Inferior parietal cortex (tissue), 1 donor: ENCODE measurements at regions not wholly inside any gene's neighbourhood (a gene's known extent, or its start where the extent isn't known, plus 50 kb on each side); places are given as distances from the start of the nearest gene placed in this dataset.
A peak's percentile ranks its signal among the peaks of the same experiment; 100 is the strongest.

ENCODE experiments used
- DNase-seq: peaks from one replicate; pipeline ENCODE4 v3.0.0-alpha.2; 2016; ENCODE audit errors: extremely low spot score

DNA sequence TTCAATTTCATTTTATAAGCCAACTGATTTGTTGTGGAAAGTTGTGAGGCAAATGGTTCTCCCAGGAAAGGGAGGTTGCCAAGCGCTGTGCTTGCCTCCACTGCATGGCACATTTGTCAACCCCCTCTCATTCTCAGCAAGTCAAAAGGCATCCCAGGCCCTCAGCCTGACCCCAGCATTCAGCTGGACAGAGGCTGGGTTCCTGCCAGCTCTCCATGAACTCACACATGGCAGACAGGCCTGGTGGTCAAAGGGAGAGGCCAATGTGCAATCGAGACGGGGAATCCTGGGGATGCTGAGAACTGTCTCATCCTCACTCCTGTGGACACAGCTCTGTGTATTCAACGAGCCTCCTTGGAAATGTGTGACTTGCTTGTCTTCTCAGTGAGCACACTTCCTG lies 106.0 kb upstream of the CDH4 start:
- DNase-seq: no peak

DNA sequence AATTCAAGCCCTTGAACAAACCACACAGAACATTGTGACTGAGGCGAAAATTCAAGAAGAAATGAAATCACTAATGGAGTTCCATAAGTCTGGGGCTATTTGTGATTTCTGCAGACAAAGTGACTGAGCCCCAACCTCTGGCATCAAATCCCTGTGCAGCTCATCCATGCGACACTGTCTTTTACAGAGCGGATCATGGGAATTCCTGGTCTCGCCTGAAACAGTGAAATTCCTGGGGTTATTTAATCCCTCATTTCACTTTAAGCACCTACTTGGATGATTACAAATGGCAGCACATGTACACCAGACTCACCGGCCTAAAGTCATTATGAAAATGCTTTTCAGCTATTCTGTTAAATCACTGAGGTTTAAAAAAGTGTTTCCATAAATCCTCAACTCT lies 102.4 kb upstream of the CDH4 start:
- no peak for DNase-seq

DNA sequence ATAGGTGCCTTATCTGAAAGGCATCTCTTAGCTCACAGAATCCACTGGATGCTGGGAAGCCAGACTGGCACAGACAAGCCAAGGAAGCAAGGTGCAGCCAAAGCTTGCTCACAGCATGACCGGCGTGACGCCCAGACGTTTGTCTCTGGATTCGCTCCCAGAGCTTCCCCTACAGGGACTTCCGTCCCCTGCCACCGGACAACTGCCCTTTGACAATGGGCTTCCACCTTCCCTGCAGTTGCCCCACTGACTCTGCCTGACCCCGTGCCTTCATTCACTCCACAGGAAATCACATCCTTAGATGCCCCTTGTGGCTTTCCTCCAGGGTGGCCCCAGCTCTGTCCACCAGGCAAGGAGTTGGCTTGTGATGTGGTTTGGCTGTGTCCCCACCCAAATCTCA lies 94.8 kb upstream of the CDH4 start:
- no peak for DNase-seq

DNA sequence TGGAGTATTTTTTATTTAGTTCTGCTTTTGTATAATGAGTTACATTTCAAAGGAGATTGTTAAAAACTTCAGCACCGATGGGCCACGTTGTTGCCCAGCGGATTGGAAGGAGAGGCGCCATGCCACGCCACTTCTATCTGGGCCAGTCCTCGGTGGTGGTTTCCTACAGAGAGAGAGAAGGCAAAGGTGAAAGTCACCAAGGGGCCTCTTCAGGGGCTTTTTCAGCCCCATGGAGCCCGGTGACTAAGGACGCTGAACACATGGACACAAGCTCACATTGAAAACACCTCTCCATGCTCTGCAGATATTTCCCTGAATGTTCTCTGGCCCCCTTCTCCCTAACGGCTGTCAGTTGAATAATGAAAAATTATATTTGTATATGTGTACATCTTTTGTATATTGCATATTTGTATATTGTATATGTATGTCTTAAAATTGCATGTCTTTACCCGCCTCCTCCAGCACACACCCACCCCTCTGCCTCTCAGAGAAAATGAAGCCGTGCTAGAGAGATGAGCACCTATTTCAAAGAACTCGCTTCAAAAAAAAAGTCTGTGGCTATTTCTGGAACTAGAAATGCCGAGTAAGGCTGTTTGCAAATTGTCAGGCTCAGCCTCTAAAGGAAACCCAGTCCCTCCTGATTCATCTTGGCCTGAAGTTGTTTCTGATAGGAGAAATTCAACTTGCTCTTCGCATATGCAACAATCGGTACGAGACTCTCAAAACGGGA lies 91.9 kb upstream of the CDH4 start:
- no peak for DNase-seq

DNA sequence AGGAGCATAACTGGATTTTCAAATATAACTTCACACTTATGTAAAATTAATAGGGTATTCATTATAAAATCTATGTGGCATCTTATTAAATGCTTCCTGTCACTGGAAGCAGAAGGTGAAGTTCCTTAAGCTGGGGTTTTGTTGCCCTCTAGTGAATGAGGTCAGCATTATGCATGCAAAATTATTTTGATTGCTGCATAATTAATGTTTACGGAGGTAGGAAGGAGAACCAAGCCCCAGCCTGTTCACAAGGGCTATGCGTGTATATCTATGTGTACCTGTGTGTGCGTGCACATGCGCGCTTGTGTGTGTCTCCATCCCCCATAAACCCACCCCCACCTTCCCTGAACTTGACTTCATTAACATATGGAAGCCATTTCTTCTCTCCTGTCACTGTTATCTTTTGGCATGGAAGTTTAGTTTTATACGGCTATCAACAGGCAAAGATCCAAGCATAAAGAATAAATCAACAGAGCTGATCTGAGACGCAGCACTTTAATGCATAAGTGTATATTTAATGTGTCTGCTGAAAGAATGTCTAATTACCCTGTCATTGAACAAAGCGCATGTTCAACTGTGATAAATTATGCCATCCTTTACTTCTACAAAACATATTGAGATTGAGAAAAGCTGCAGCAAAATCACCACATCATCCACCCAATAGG lies 90.2 kb upstream of the CDH4 start:
- DNase-seq: no peak

DNA sequence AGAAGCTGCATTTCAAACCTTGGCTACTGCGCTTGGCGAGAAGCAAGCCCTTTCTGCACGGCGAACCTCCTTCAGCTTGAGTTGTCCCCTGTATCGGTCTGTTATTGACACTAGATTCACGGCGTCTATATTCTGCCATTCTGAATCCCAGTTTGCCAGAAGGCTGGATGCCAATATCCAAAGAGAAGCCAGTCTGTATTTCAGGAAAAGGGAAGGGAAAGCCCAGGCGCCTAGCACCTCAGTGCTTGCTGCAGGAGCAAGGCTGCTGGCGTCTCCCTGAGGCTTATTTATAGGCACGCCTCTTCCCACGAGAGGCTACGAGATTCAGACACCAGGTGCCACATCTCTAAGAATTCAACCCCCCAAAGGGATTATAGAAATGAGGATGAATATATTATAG lies 89.6 kb upstream of the CDH4 start:
- peak; percentile 5 for DNase-seq

DNA sequence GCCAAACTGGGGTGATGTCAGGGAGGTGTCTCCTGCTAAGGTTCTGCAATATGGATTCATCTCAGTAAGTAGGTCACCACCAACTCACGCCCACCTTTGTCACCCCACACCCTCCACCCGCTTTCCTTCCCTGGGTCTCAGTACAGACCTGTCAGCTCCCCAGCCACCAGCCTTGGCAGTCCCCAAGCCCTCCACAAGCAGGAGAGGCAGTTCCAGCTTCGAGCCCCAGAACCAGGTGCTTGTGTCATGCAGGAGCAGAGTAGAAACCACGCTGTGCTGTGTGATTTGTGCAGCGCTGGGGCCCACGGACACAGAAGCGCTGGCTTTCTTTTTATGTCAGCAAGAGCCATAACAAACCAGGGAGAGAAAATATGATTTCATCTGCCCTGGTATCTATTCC lies 89.0 kb upstream of the CDH4 start:
- DNase-seq: no peak

DNA sequence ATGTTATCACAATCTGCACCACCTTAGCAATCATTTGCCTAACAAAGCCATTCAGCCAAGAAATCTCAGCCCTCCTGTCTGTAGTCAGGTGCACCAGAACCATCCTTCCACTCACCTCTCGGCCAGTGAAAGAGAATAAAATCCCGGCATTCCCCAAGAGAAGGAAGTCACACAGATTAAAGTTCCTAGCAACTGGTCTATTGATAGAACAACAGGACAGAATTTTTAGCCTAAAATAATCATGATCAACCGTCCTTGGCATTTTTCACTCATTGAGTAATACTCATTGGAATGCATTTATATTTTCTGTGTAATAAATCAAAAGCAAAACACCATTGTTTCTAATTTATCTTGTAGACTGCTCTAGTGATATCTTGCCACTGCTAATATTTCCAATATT lies 85.7 kb upstream of the CDH4 start:
- DNase-seq: no peak

DNA sequence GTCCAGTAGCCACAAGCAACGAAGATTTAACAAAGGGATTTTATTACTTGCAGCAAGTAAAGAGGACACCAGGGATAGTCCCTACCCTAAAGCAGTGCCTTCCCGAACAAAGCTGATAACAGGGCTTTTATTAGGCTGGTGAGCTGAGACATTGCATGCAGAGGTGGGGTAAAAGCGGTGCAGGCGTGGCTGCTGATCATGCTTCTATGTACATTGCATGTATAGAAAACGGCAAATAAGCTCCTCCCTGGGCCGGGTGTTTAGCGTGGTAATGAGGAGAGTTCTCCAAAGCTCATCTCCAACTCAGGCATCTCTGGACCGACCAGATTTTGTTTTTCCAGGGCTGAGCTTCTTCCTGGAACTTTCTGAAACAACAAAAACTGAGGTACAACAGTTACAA lies 83.5 kb upstream of the CDH4 start:
- DNase-seq: no peak

DNA sequence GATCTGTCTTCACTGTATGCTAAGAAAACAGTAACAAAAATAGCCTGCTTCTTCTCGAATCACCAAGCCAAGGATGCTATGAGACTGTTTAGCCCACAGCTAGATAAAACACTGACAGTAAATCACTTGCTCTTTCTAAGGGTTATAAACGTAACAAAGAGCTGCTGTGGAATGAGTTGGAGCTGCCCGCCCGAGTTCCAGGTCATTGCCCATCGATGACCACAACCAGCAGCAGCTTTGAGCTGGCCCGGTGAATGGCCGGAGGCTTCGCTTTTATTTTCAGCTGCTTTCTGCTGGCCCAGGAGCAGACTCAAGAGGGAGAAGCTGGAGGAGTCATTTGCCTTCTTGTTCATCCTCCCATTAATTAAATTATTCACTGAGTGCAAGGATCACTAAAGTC lies 82.2 kb upstream of the CDH4 start:
- DNase-seq: no peak

DNA sequence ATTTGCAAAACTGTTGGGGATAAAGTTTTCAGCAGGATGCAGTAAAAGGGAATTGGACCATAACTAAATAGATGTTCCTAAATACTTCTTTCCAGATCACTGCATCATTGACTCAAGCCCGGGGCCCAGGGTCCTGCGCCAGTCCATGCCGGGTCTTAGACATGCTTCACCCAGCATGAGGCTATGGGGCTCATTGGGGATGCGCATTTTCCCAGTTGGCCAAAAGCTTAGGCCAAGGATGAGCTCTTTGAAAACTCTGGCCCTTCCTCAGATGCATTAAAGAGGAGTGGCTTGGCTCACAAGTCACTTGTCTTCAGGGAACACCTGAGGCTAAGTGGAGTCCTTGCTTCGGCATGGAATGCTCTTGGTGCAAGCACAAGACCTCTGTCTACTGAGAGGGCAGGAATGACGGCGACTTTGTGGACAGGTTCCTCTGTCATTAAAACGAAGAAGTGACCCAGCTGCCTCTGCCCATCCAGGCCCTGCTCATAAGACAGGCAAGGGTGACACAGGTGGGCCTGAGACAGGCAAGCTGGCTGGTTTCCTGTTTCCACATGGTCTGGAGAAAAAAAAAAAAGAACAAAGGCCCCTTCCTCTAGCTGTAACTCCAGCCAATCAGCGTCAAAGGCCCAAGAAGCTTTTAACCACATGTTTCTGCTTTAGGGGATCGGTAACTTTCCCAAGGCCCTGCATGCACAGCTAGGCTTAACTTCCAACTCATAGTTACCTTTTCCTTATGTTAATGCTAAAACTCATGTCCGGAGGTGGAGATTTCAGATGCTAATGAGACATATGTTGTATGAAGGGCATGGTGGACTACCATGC lies 81.4 kb upstream of the CDH4 start:
- DNase-seq: no peak

DNA sequence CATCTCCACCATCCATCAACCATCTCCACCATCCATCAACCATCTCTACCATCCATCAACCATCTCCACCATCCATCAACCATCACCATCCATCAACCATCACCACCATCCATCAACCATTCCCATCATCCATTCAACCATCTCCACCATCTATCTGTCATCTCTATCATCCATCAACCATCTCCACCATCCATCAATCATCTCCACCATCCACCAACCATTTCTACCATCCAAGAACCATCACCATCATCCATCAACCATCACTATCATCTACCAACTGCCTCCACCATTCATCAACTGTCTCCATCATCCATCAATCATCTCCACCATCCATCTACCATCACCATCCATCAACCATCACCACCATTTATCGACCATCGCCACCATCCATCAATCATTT lies 78.8 kb upstream of the CDH4 start:
- DNase-seq: no peak

DNA sequence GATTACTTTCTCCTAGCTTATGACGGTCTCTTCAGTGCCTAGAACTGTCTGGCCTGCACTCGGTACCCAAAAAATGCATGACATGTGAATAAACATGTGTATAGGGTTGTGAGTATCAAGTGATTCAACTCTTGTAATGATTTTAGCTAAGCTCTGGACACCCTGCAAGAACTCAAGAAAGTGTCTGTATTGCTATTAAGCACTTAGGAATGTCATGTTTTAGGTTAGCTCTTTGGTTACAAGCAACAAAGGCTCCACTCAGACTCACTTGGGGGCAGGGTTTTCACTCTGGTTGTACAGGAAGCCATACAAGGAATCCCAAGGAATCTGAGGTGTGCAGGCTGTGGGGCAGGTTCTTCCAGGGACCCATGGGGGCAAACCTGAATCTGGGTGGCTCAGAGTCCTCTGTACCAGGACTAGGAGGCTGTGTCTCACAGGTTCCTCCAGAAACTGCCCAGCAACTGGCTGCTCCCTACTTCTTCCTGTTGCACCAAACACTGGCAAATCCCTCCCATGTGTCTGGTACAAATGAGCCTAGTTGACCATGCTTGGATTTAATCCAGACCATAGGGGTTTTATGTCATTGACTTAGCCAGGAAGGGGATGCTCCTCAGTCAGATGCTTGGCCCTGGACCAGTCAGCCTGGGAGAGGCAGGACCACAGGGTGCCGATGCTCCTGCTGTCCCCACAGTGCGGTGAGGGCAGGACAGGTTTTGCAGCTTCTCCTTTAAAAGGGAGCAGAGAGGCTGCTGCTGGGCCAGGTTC lies 77.9 kb upstream of the CDH4 start:
- no peak for DNase-seq

DNA sequence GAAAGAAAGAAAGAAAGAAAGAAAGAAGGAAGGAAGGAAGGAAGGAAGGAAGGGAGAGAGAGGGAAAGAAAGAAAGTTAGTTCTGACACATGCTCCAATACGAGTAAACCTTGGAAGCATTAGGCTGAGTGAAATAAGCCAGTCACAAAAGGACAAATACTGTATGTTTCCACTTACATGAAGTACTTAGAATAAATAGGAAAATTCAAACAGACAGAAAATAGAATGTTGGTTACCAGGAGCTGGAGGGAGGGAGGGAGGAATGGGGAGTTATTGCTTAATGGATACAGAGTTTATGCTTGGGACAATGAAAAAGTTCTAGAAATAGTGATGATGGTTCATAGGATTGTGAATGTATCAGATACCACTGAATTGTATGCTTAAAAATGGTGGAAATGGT lies 75.2 kb upstream of the CDH4 start:
- no peak for DNase-seq

DNA sequence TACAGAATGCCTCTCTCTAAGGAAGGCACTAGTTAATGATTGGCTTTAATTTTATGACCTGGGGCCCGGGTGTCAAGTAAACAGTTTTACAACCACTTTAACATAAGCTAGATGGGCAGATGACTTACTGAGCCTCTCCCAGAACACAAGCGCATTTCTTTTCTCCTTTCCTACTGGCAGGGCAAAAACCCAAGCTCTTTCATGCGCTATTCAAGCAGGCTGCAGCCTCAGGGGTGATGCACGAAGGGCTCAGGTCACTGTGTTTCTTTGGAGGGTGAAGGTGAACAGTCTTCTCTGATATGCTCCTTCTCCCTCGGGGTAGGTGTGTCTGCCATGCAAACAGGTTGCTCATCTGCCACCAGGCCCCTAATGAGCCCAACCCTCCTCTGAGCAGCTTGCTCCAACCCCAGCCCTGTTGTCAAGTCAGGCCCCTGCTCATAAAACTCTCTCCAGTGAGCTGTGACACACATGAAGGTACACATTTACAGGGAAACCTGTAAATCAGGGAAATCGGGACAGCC lies 73.5 kb upstream of the CDH4 start:
- DNase-seq: no peak

DNA sequence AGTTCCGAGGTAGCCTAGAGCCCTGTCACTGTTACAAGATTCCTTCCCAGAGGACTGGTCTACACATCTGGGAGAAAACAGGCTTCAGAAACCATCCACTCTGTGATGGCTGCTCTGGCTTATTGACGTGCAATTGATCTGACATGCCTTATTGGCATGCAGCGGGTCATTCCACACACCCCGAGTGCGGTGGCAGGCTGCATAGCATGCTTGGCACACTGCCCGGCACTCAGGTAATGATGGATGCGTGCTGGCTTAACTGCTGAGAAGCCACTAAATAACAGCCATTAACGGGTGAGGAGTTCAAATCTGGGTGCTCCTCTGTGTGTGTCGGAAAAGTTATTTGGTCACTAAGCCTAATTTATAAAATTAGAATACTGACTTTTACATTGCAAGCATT lies 67.9 kb upstream of the CDH4 start:
- no peak for DNase-seq

DNA sequence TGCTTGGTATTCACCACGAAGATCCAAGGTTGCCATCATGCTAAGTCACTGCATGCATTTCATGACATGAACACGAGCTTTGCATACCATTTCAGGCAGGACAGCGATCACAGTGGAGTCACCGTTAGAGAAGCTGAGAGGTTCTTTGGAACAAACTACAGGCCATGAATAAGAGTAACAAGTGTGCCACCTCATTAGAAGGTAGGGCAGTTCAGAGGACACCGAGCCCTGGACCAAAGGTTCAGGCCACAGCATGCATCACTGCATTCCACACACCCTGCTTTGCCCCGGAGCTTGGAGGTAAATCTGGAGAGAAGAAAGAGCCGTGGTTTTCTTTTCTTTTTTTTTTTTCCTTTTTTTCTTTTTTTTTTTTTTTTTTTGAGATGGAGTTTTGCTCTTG lies 66.9 kb upstream of the CDH4 start:
- no peak for DNase-seq

DNA sequence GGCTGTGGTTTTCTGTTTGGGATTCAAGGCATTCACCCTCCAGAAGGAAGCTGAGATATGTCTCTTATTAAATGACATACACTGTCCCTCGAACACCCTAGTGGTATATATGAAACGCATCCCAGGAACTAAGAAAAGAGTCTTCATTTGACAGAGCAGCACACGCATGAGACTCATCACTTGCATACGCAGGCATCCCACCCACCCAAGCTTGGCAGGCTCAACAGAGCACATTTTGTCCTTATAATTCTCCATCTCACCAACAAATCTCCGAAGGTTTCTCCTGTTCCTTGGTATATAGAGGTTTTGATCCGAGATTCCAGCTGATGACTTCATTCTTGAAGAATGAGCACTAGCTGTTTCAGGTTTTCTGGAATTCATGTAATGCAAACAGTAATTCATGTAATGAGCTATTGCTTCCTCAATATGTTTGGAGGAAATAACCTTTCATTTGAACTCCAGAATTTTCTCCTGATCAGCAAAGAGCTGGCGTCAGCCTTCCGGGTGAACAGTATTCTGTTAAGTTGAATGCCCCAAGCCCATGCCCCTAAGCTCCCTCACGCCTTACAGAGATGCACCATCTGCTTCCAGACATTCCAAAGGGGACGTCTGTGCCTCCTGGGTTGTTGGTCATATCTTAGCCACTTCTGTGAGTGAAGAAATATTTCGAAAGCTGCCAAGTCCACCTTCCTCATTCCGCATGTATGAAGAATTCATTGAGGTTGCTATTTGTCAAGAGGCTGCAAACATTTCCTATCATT lies 66.0 kb upstream of the CDH4 start:
- no peak for DNase-seq

DNA sequence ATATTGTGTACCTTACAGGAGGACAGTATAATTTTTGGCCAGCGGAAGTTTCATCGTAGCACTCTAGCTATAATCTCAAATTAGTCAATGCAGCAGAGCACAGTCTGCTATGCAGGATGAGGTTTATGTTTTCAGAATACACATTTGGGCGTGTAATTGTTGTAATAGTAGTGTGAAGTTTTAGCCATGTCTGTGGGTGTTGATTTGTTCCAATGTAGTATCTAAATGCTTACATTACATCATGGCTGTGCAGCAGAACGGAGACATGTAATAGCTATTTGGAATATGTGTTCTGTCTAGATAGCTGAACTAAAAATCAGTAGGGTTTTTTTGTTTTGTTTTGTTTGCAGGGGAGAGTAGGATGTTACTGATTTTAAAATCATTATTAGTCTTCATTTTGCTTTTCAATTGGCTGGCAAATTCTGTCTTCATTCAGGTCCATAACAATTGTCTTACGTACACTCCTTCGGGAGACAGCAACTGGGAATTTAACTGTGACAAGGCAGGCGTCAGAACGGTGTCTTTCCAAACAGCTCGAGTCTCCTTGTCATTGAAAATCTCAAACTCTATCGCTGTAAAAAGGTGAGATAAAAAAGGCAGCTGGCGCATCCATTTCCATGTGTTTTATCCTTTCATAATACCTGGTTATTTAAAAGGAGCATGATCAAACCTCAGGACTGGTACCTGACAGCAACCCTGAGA lies 65.1 kb upstream of the CDH4 start:
- no peak for DNase-seq

DNA sequence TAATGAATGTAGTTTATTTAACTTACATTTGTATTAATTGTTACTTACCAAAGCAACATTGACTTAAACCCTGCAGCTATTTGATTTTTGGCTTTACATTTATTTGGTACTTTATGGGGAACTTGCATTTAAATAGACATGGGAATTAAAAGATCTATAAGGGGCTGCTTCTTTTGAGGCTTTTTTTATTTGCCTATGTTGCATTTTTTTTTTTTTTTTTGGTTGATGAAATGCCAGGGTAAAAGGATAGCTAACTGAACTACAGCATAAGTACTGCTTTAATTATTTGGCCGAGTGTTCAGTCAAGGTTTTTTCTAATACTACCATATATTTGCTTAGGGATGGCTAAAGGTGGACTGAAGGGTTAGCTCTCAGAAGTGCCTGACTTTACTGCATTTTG lies 62.5 kb upstream of the CDH4 start:
- DNase-seq: no peak

DNA sequence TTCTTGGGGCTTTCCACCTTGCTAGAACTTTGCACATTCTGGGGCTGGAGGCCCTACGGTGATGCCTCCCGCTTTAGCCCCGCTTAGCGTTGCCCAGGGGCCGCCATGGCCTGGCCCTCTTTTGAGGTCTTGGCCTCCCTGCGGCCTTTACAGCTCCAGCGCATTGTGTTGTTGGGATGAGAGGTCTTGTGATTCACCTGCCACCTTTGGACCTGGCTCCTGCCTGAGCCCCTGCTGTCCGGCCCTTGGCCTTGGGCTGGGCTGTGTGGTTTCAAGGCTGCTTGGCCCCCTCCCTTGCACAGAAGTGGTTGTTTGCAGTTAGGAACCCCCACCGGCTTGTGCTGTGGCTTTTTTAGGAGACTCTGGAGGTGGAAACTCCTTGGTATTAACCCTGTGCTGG lies 61.0 kb upstream of the CDH4 start:
- DNase-seq: no peak
